ENCODE measurements at regions not wholly inside any gene's neighbourhood (a gene's known extent, or its start where the extent isn't known, plus 50 kb on each side); places are given as distances from the start of the nearest gene placed in this dataset.

- no peak for DNase-seq (ENCODE audit: low read depth)
These were observed 180.4 kb upstream of the HHIP start for GRCh38 chr4:144465546-144465945.

GRCh38 chr4:144480068-144480467, 165.9 kb upstream of the HHIP start:
- DNase-seq (ENCODE audit: low read depth) = no peak

GRCh38 chr4:144489831-144490230, 156.1 kb upstream of the HHIP start:
- no peak for DNase-seq (ENCODE audit: low read depth)

GRCh38 chr4:144494280-144494679, 151.7 kb upstream of the HHIP start:
- DNase-seq (ENCODE audit: low read depth) = peak; percentile 19

- no peak for DNase-seq (ENCODE audit: low read depth)
These were observed 150.0 kb upstream of the HHIP start for GRCh38 chr4:144495944-144496343.

GRCh38 chr4:144499777-144500176, 146.2 kb upstream of the HHIP start:
- DNase-seq (ENCODE audit: low read depth) = no peak

- DNase-seq (ENCODE audit: low read depth) = no peak
These were observed 144.7 kb upstream of the HHIP start for GRCh38 chr4:144501231-144501780.

GRCh38 chr4:144504883-144505282, 141.1 kb upstream of the HHIP start:
- no peak for DNase-seq (ENCODE audit: low read depth)

GRCh38 chr4:144507311-144508101, 138.4 kb upstream of the HHIP start:
- peak; percentile 20 for DNase-seq (ENCODE audit: low read depth)

GRCh38 chr4:144509088-144510015, 136.6 kb upstream of the HHIP start:
- DNase-seq (ENCODE audit: low read depth) = no peak

GRCh38 chr4:144514736-144515135, 131.2 kb upstream of the HHIP start:
- DNase-seq (ENCODE audit: low read depth) = no peak

- no peak for DNase-seq (ENCODE audit: low read depth)
These were observed 127.6 kb upstream of the HHIP start for GRCh38 chr4:144518181-144518895.

- no peak for DNase-seq (ENCODE audit: low read depth)
These were observed 114.1 kb upstream of the HHIP start for GRCh38 chr4:144531841-144532240.

- no peak for DNase-seq (ENCODE audit: low read depth)
These were observed 98.2 kb upstream of the HHIP start for GRCh38 chr4:144547678-144548298.

- no peak for DNase-seq (ENCODE audit: low read depth)
These were observed 89.3 kb upstream of the HHIP start for GRCh38 chr4:144556636-144557035.

- DNase-seq (ENCODE audit: low read depth) = peak; percentile 9
These were observed 88.6 kb upstream of the HHIP start for GRCh38 chr4:144557404-144557803.

GRCh38 chr4:144562019-144562705, 83.8 kb upstream of the HHIP start:
- no peak for DNase-seq (ENCODE audit: low read depth)

GRCh38 chr4:144564358-144564757, 81.6 kb upstream of the HHIP start:
- DNase-seq (ENCODE audit: low read depth) = peak; percentile 37

GRCh38 chr4:144565527-144566195, 80.3 kb upstream of the HHIP start:
- DNase-seq (ENCODE audit: low read depth) = peak; percentile 57

- DNase-seq (ENCODE audit: low read depth) = no peak
These were observed 73.3 kb upstream of the HHIP start for GRCh38 chr4:144572660-144573059.

All from iris pigment epithelial cell (primary cell).